Activated naive CD8-positive, alpha-beta T cell treated with anti-CD3 and anti-CD28 coated beads, Interleukin-2, amount 10 ng/mL, durations not matched to agents 7 days and 5 days (primary cell): ENCODE measurements at regions not wholly inside any gene's neighbourhood (a gene's known extent, or its start where the extent isn't known, plus 50 kb on each side); places are given as distances from the start of the nearest gene placed in this dataset.

ENCODE experiments used
- ATAC-seq: fragments of 150-1000 bp; cut with Tn5 transposase; one replicate; pipeline ENCODE4 v1.10.0; 2021; ENCODE audit warnings: low read depth, moderate library complexity
- POLR2A ChIA-PET: fragments of 350-600 bp; sonication (Branson Sonifier 250); formaldehyde crosslinking; loops from one replicate; lab custom pipeline; 2021; ENCODE audit warnings: antibody characterized with exemption; lab: Charles Lee
- DNase-seq: peaks from one replicate; pipeline ENCODE4 v3.0.0; 2021
- H3K27ac Mint-ChIP-seq: one replicate; pipeline ENCODE4 v1.8.0; 2022; ENCODE audit warnings: mild to moderate bottlenecking, mixed read lengths
- H3K27me3 Mint-ChIP-seq: one replicate; pipeline ENCODE4 v1.8.0; 2022; ENCODE audit warnings: mild to moderate bottlenecking, moderate library complexity, mixed read lengths
- H3K36me3 Mint-ChIP-seq: one replicate; pipeline ENCODE4 v1.8.0; 2021; ENCODE audit warnings: mild to moderate bottlenecking, mixed read lengths
- H3K4me1 Mint-ChIP-seq: one replicate; pipeline ENCODE4 v1.8.0; 2021; ENCODE audit warnings: mixed read lengths
- H3K4me3 Mint-ChIP-seq: one replicate; pipeline ENCODE4 v1.8.0; 2022; ENCODE audit warnings: mild to moderate bottlenecking, moderate library complexity, mixed read lengths
- H3K9me3 Mint-ChIP-seq: one replicate; pipeline ENCODE4 v1.8.0; 2021; ENCODE audit warnings: mixed read lengths

DNA sequence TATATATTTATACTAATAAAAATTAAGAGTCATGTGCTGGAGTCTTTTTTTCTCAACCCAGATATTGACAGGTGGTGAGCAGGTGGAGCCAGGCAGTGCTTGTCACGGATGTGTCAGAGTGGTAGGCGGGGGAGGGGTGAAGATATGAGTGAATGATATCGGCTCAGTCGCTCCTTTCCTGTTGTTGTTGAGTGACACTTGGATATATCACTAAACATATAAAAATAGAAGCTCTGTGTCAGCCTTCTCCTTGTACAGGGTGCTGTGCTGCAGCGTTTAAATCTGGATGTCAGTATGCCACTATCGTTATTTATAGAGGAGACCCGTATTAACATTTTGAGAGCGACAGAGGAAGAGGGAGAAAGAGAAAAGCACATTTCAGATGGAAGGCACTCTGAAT lies 339.6 kb downstream of the NUF2 start:
- DNase-seq (no peak), ATAC-seq (no peak)
- Mint-ChIP-seq H3K9me3 (peaks cover 4% of the 10 kb centered on the region), H3K27me3 (no peaks in the 10 kb centered on the region), H3K27ac (no peak overlapping the region), H3K4me1 (no peaks in the 10 kb centered on the region), H3K36me3 (no peaks in the 10 kb centered on the region), H3K4me3 (no peak overlapping the region)
- POLR2A ChIA-PET: no interaction called here

GRCh38 chr1:163664671-163665335 lies 343.0 kb downstream of the NUF2 start:
- no peaks in the 10 kb centered on the region for H3K36me3 Mint-ChIP-seq
- H3K4me1 Mint-ChIP-seq: no peaks in the 10 kb centered on the region
- H3K4me3 Mint-ChIP-seq: no peak overlapping the region
- no peak for ATAC-seq
- DNase-seq: no peak
- POLR2A ChIA-PET: no interaction called here
- H3K27me3 Mint-ChIP-seq: no peaks in the 10 kb centered on the region
- H3K9me3 Mint-ChIP-seq: peaks cover 2% of the 10 kb centered on the region
- H3K27ac Mint-ChIP-seq: no peak overlapping the region

GRCh38 chr1:163668472-163668871 lies 346.7 kb downstream of the NUF2 start:
- Mint-ChIP-seq H3K4me3 (no peak overlapping the region), H3K36me3 (no peaks in the 10 kb centered on the region), H3K27ac (no peak overlapping the region), H3K27me3 (no peaks in the 10 kb centered on the region), H3K9me3 (peaks cover 4% of the 10 kb centered on the region), H3K4me1 (no peaks in the 10 kb centered on the region)
- POLR2A ChIA-PET: no interaction called here
- ATAC-seq (no peak), DNase-seq (no peak)

- H3K4me1 Mint-ChIP-seq: no peaks in the 10 kb centered on the region
- DNase-seq: no peak
- peaks cover 2% of the 10 kb centered on the region for H3K9me3 Mint-ChIP-seq
- no peak overlapping the region for H3K27ac Mint-ChIP-seq
- H3K36me3 Mint-ChIP-seq: no peaks in the 10 kb centered on the region
- no peak for ATAC-seq
- no peak overlapping the region for H3K4me3 Mint-ChIP-seq
- H3K27me3 Mint-ChIP-seq: no peaks in the 10 kb centered on the region
- POLR2A ChIA-PET: no interaction called here
Observed at GRCh38 chr1:163670989-163671757, 349.4 kb downstream of the NUF2 start.

- H3K4me1 Mint-ChIP-seq: no peaks in the 10 kb centered on the region
- no peaks in the 10 kb centered on the region for H3K27me3 Mint-ChIP-seq
- POLR2A ChIA-PET: no interaction called here
- H3K36me3 Mint-ChIP-seq: no peaks in the 10 kb centered on the region
- peaks cover 2% of the 10 kb centered on the region for H3K9me3 Mint-ChIP-seq
- H3K27ac Mint-ChIP-seq: no peak overlapping the region
- ATAC-seq (no peak), DNase-seq (no peak)
- H3K4me3 Mint-ChIP-seq: no peak overlapping the region
Observed at GRCh38 chr1:163672976-163673758, 351.4 kb downstream of the NUF2 start.

DNA sequence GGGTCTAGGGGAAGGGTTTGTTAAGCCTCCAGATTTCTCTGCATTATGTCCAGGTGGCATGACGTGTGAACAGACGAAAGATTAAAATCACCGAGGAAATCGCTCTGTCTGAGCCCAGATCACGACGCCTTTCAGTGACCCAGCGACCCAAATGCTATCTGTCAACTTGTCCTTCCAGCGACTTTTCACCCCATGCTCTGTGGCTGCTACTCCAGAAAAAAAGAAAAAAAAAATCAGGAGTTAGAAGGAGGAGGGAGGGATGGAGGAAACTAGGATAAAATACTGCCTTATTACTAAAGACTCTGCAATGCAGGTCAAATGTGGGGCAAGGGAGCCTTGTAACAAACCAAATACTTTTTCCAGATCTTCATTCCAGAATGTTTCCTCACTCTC lies 352.0 kb downstream of the NUF2 start:
- Mint-ChIP-seq H3K4me1 (no peaks in the 10 kb centered on the region), H3K27me3 (no peaks in the 10 kb centered on the region), H3K27ac (no peak overlapping the region), H3K9me3 (peaks cover 2% of the 10 kb centered on the region), H3K36me3 (no peaks in the 10 kb centered on the region), H3K4me3 (no peak overlapping the region)
- POLR2A ChIA-PET: no interaction called here
- DNase-seq (no peak), ATAC-seq (no peak)

GRCh38 chr1:163674236-163674635 lies 352.5 kb downstream of the NUF2 start:
- POLR2A ChIA-PET: no interaction called here
- Mint-ChIP-seq H3K4me1 (no peaks in the 10 kb centered on the region), H3K27ac (no peak overlapping the region), H3K4me3 (no peak overlapping the region), H3K9me3 (peaks cover 2% of the 10 kb centered on the region), H3K36me3 (no peaks in the 10 kb centered on the region), H3K27me3 (no peaks in the 10 kb centered on the region)
- DNase-seq: no peak
- no peak for ATAC-seq

- POLR2A ChIA-PET: no interaction called here
Observed at GRCh38 chr1:163684785-163685184, 363.0 kb downstream of the NUF2 start.

DNA sequence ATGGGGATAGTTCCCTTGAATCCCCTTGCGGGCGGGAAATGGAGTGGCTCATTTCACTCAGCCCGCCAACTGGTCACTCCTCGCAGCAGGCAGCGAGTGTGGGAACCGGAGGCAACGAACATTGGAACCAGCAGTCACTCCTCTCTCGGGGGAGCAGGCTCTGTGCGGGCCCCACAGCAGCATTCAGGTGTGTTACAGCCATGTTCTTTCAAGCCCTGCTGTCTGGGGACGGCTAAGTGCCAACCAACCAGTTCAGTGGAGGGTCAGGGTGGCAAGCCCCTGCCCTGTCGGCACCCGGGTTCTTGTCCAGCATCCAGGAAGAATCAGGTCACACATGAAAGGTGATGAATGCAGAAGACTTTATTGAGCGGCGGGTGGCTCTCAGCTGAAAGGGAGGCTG lies 370.5 kb downstream of the NUF2 start:
- Mint-ChIP-seq H3K27ac (no peak overlapping the region), H3K27me3 (no peaks in the 10 kb centered on the region), H3K9me3 (peaks cover 10% of the 10 kb centered on the region), H3K36me3 (no peaks in the 10 kb centered on the region), H3K4me1 (no peaks in the 10 kb centered on the region), H3K4me3 (no peak overlapping the region)
- DNase-seq: no peak
- no peak for ATAC-seq
- POLR2A ChIA-PET: no interaction called here

More at GRCh38 chr1:163684785-163685184, 363.0 kb downstream of the NUF2 start:
- Mint-ChIP-seq H3K4me1 (no peaks in the 10 kb centered on the region), H3K36me3 (no peaks in the 10 kb centered on the region), H3K27ac (no peak overlapping the region), H3K9me3 (peaks cover 7% of the 10 kb centered on the region), H3K27me3 (no peaks in the 10 kb centered on the region), H3K4me3 (no peak overlapping the region)
- DNase-seq: no peak
- ATAC-seq: no peak

DNA sequence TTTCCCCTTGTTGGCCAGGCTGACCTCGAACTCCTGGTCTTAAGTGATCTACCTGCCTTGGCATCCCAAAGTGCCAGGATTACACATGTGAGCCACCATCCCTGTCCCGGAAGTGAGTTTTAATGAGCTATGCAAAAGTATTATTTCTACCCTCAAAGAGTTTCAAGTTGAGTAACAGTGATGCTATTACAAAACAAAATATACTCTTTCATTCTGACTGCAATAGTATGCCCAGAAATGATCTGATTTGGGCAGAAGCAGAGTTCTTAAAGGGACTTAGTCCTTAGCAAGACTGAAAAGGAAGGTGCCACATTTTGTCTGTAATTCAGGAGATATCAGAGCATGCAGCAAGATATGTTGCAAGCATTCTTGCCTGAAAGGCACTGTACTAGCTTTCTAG lies 375.4 kb downstream of the NUF2 start:
- Mint-ChIP-seq H3K4me1 (no peaks in the 10 kb centered on the region), H3K4me3 (no peak overlapping the region), H3K9me3 (peaks cover 8% of the 10 kb centered on the region), H3K27me3 (no peaks in the 10 kb centered on the region), H3K27ac (no peak overlapping the region), H3K36me3 (no peaks in the 10 kb centered on the region)
- POLR2A ChIA-PET: no interaction called here
- DNase-seq (no peak), ATAC-seq (no peak)

DNA sequence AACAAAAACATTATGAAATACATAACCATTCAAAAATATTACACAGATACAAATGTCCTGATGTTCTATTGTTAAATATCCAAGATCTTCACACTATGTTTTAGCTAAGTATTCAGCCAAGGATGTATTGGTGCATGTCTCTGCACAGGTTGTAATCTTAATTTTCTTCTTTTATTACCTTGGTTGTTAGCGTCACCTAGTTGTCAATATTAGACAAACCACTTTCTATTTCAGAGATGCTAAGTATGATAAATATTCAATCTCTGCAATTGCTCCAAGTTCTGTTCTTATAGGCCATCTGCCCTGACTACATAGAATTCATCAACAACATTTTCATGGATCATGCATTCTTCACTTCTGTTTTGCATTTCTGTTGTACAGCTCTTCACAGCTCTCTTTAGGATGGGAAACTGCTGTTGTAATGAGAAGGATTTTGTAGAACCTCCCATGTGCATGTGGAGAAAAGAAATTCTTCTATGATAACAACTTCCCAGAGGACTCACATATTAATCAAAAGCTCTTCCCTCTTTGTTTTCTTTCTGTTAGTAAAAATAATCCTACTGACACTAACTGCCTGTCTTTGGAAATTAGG lies 380.1 kb downstream of the NUF2 start:
- H3K9me3 Mint-ChIP-seq: peaks cover 2% of the 10 kb centered on the region
- no peaks in the 10 kb centered on the region for H3K36me3 Mint-ChIP-seq
- no peak overlapping the region for H3K27ac Mint-ChIP-seq
- POLR2A ChIA-PET: no interaction called here
- no peak for DNase-seq
- ATAC-seq: no peak
- H3K4me1 Mint-ChIP-seq: no peaks in the 10 kb centered on the region
- no peak overlapping the region for H3K4me3 Mint-ChIP-seq
- no peaks in the 10 kb centered on the region for H3K27me3 Mint-ChIP-seq

- Mint-ChIP-seq H3K36me3 (no peaks in the 10 kb centered on the region), H3K27ac (no peak overlapping the region), H3K9me3 (peaks cover 2% of the 10 kb centered on the region)
Observed at GRCh38 chr1:163703794-163704193, 382.0 kb downstream of the NUF2 start.

GRCh38 chr1:163706915-163707314 lies 385.2 kb downstream of the NUF2 start:
- no peak for DNase-seq
- Mint-ChIP-seq H3K36me3 (no peaks in the 10 kb centered on the region), H3K27ac (no peak overlapping the region), H3K27me3 (no peaks in the 10 kb centered on the region), H3K4me1 (no peaks in the 10 kb centered on the region), H3K9me3 (peaks cover 2% of the 10 kb centered on the region), H3K4me3 (no peak overlapping the region)
- ATAC-seq: no peak
- POLR2A ChIA-PET: no interaction called here

More at GRCh38 chr1:163703794-163704193, 382.0 kb downstream of the NUF2 start:
- H3K27me3 Mint-ChIP-seq: no peaks in the 10 kb centered on the region
- DNase-seq: no peak
- no peaks in the 10 kb centered on the region for H3K4me1 Mint-ChIP-seq
- H3K4me3 Mint-ChIP-seq: no peak overlapping the region
- POLR2A ChIA-PET: no interaction called here
- ATAC-seq: no peak
